CD4-positive, alpha-beta T cell treated with Interleukin-6 at 100 ng/mL for 8 hours (primary cell): ENCODE measurements at regions not wholly inside any gene's neighbourhood (a gene's known extent, or its start where the extent isn't known, plus 50 kb on each side); places are given as distances from the start of the nearest gene placed in this dataset.
"Not testable (repeated sequence)": the region's sequence is repeated elsewhere in the genome, so short reads cannot be mapped to it uniquely, and the experiment has no call there.

Experiments
- DNase-seq: peaks from one replicate; pipeline ENCODE4 v3.0.0-alpha.2; 2020; ENCODE audit warnings: mixed read lengths, low spot score

DNA sequence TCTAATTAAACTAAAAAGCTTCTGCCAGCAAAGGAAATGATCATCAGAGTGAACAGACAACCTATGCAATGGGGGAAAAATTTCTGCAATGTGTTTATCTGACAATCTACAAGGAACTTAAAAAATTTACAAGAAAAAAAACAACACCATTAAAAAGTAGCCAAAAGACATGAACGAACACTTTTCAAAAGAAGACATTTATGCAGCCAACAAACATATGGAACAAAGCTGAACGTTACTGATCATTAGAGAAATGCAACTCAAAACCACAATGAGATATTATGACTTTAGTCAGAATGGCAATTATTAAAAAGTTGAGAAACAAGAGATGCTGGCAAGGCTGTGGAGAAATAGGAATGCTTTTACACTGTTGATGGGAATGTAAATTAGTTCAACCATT is 530.4 kb upstream of the DAB2 start:
- DNase-seq: no peak

DNA sequence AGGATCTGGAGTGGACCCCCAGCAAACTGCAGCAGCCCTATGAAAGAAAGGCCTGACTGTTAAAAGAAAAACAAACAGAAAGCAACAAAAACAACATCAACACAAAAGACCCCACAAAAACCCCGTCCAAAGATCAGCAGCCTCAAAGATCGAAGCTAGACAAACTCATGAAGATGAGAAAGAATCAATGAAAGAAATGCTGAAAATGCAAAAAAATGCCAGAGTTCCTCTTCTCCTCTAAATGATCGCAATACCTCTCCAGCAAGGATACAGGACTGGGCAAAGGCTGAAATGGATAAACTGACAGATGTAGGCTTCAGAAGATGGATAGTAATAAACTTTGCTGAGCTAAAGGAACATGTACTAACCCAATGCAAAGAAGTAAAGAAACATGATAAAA is 526.3 kb upstream of the DAB2 start:
- DNase-seq: no peak

DNA sequence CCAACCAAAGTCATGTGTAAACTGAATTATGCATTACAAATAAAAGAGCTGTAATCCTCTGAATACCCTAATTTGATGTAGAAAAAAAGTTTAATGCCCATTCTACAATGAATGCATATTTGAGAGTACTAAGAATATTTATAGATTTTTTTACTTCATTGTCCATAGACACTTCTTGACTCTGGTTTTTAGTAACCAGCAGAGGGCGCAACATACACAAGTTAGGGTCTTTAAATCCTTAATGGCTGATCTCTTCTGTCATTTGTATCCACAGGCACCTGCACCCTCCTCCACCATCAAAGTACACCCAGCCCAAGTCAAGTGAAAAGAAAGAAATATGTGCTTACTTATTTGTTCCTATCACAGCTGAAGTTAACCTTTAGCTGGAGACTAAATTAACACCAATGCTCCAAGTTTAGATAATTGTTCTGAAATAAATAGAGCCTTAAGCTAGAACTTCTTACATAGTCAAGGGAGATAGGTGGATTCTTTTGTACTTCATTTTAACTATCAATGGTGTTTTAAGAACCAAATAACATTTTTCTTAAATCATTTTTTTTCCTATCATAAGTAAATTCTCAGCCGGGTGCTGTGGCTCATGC is 524.2 kb upstream of the DAB2 start:
- peak; percentile 72 for DNase-seq

DNA sequence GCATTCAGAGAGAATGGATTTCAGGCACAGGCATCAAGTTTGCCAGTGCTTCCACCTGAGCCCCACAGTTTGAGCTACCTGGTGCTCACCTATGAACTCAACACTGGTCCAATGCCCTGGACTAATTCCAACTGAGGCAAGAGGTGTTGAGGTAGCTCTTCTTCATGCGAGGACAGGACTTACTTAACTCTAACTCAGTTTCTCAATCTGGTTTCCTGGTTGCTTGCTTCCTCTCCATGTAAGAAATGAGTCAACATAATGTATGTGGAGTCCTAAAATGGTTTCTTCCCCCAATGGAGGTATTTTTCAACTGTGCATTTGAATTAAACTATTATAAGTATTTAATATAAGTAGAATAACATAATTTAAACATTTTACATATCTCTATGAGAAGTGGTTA is 523.6 kb upstream of the DAB2 start:
- DNase-seq: no peak

DNA sequence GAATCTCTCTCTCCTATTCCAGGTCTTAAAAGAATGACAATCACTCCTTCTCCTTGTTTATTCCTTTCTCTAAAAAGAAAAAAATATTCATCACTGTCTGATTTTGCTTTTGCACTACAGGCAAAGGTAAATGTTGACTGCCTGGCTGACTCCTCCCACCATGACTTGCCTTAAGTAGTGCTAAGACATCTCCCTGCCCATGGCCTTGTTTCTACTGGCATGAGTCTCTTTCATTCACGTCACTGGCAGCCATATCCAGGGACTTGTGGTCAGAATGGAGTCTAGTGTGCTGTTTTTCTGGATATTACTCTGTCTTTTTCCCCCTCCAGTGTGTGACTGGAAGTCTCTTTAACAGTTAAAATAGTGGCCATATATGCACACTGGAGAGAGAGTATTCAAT is 522.9 kb upstream of the DAB2 start:
- DNase-seq: no peak

DNA sequence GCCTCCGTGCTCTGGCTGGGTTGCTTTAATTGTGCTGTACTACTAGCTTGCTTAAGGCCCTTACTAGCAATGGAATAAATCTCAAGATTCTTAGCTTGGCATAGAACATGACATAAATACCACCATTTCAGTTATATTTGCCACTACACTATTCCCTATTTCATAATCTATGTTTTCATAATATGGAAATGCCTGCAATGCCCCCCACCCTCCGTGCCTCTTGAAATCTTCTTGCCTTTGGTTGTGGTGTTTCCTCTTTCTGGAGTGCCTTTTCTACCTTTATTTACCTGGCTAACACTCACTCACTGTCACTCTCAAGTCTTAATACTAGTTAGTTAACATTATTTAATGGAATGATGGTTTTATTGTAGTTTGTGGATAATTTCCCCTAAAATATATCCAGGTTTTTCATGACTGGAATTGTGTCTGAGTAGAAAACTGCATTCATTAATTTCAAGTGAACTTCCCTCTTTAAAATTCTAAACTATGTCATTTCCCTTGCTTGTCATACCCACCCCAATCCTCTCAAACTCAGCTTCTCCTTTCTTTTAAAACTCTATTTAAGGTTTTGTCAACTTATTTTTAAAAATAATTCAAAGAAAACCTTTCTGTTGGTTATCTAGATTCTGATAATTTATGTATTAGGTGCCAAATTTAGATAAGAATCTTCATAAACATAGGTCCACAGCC is 521.7 kb upstream of the DAB2 start:
- no peak for DNase-seq

DNA sequence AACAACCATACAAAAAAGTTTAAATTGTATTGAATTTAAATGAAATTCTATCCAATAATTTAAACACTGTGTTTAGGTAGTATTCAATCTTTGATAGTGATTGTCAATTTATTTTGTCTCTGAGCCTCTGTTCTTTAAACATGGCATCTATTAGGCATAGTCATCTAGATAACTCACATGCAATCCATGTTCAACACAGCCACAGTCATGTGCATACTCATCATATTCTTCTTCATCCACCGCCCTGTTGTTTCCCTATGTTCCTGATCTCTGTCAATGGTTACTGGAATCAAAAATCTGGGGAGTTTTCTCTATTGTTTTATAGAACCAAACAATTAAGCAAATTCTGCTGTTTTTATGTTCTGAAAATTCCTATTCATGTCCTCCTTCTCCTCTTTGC is 521.1 kb upstream of the DAB2 start:
- DNase-seq: no peak

DNA sequence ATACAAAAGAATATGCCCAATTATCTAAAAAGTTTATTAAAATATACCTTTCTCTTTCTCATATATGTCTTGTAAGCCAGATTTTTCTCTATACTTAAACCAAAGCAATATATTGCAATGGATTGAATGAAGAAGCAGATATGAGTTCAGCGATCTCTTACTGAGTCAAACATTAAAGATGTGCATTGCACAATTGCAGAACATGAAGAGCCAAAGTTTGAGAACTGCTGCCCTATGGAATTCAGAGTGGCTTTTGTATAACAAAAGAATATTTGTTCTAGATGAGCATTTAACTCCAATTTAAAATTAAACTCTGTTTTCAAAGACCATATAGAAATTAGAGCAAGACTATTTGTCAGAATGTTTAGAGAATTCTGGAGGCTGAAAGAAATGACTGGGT is 519.0 kb upstream of the DAB2 start:
- no peak for DNase-seq

DNA sequence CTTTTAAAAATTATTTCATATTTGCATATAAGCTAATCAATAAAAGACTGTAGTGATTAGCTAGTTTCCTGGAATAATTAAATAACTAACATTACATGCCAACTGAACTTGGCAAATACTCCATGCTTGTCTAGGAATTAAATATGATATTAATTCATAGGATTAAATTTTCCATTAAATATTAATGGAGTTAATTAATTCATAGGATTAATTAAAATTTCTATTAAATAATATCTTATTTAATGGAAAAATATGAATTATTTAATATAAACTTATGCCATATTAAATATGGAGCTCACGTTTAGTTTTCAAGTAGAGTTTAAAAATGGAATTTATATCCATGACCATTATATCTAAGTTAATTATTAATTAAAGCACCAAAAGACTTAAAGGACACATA is 517.8 kb upstream of the DAB2 start:
- no peak for DNase-seq

DNA sequence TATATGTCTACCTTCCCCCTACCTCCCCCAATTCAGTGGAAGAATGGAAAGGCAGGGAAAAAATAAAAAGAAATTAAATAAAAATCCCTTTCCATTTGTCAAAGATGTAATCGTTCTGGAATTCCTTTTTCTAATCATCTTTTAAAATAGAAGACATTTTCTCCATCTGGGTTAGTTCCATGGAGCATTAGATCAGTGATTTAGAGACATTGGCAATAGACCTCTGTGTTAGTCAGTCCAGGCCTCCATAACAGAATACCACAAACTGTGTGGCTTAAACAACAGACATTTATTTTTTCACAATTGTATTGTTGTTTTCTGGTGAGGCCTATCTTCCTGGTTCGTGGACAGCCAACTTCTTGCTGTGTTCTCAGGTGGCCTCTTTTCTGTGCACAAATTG is 516.6 kb upstream of the DAB2 start:
- no peak for DNase-seq

DNA sequence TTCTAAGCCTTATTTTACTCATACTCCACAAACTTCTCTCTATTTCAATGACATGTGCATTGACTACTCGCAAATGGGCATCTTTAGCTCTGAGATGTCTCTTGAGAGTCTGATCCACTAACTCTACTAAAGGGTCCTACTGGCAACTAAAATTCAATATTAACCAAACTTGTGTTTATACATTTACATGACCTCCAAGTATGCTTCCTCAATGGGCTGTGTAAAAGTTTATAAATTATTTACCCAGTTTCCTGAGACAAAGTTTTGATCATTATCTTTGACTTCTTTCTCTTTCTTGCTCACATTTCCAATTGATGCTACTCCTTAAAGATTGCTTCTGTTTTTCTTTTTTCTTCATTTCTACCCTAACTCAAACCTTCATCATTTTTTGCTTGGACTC is 510.1 kb upstream of the DAB2 start:
- no peak for DNase-seq

DNA sequence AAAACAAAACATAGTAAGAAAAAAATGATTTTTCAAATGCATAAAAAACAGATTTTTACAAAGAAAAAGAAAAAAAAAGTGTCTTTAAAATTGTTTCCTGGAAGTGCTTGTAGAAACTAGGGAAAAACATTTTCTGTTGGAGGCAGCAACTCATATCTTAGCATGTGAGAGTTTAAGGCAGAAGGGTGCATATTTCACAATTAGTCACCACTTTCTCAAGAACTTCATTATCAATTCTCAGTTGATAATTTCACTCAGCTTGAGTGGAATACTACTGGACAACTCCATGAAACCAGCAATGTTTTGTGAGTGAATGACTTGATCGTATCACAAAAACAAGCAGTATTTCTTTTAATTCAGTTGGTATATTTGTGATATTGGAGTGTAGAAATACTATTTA is 508.3 kb upstream of the DAB2 start:
- DNase-seq: no peak

DNA sequence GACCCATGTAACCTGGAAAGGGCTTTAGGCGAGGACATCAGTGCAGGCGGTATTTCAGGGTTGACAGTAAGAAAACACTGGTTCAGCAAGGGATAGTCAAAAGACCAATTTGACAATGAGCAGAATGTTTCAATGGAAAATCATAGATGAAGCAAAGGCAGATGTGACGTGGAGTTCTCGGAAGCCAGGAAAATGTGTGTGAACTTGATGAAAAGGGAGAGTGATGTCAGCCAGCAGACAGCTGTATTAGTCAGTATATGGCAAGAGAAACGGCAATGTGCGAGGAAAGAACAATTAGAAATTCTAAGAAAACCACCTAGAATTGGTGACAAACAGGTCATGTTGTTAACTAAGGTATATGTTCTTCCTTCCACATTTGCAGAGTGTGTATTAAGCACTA is 503.9 kb upstream of the DAB2 start:
- DNase-seq: no peak

DNA sequence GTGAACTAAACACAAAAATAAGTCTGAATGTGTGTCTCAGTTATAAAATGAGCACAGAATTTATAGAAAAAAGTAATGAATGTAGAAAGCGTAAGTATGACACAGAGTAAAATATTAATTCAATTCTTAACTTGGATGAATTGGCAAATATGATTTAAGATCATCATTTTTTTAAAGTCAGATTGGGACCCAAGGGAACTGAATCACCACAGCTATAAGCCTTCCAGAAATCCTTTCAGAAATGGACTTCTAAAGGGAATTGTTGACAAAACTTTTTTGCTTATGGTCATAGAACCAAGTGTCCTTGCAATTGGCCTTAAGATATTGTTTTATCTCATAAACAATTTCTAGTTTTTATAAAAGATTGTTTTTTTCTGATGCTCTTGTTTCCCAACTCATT is 495.1 kb upstream of the DAB2 start:
- DNase-seq: no peak

DNA sequence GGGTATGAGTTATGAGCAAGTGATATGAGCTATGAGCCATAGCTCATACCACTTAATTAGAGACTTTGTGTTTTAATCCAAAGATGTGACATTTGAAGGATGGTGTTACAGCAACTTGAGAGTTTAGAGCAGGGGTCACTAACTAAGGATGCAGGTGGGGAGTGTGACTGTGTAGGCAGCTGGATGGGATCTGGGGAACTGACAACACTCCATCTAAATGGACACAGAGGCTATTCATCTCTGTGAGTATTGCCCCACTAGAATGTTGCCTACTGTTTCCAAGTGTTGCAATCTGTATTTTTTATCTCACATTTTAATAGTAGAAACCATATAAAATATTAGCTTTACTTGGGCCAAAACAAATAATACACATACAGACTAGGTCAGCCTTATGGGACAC is 488.1 kb upstream of the DAB2 start:
- no peak for DNase-seq

DNA sequence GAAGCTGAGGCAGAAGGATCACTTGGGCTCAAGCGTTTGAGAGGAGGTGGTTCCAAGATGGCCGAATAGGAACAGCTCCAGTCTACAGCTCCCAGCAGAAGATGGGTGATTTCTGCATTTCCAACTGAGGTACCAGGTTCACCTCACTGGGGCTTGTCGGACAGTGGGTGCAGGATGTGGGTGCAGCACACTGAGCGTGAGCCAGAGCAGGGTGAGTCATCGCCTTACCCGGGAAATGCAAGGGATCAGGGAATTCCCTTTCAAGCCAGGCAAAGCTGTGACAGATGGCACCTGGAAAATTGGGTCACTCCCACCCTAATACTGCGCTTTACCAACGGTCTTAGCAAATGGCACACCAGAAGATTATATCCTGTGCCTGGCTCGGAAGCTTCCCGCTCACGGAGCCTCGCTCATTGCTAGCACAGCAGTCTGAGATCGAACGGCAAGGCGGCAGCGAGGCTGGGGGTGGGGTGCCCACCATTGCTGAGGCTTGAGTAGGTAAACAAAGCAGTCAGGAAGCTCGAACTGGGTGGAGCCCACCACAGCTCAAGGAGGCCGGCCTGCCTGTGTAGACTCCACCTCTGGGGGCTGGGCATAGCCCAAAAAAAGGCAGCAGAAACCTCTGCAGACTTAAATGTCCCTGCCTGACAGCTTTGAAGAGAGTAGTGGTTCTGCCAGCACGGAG is 482.6 kb upstream of the DAB2 start:
- DNase-seq: not testable (repeated sequence)

DNA sequence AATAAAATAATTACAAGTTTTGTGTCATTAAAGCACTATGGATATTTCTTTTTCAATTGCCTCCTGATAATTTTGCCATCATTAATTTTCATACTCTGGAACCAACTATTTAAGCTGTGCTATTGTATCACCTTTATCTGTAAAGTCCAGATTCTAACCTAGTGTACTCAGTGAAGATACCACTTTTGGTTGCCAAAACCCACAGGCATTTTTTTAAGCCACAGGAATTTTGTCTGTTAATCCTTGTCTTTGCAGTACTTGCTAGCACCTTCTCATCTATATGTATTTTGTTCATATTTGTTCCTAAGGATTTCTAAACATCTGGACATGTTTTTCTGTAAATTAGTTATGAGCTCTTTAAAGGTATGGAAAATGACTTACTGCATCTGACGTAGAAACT is 481.4 kb upstream of the DAB2 start:
- DNase-seq: no peak

DNA sequence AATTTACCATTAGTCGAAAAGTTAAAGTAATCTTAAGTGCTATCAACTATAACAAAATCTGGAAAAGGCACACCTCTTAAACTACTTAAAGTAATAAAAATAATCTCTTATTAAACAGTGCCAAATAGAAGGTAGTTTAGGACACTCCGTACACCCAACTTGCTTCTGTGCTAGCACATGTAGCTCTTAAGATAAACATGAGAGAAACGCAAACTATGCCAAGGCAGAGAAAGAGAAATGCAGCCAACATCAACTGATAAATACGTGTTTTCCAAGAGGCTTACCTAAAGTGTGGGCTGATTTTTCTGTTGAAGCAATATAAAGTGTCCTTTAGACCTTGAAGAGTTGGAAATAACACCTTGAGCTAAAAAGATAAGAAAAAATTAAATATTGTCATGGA is 480.6 kb upstream of the DAB2 start:
- no peak for DNase-seq

DNA sequence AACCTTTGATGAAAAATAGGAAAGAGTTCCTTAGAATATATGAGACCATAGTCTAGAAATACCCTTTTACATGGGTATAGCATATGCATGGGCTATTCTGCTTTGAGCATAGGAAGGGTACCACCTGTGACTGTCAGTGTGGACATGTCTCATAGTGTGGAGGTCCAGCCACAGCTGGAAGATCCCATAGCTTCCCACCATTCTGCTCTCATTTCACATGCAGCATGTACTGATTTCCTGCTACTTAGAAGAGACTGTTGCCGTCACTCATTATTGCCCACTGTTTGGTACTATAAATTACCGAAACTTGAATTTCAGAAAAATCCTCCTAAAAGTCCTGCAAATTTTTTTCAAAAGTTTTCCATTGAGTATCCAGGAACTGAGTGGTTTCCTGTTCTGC is 477.8 kb upstream of the DAB2 start:
- no peak for DNase-seq

DNA sequence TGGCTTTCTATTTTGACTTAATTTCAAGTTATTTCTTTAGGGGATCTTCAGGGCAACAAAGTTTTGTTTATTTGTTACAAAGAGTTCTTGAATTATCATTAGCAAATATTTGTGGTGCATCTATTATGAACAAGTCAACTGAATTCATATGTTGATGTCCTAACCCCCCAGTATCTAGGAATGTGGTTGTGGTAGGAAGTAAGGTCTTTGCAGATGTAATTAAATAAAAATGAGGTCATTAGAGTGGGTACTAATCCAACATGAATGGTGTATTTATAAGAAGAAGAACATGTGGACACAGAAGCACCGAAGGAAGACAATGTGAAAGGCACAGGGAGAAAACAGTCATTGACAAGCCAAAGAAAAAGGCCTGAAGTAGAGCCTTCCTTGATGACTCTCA is 474.0 kb upstream of the DAB2 start:
- DNase-seq: no peak

DNA sequence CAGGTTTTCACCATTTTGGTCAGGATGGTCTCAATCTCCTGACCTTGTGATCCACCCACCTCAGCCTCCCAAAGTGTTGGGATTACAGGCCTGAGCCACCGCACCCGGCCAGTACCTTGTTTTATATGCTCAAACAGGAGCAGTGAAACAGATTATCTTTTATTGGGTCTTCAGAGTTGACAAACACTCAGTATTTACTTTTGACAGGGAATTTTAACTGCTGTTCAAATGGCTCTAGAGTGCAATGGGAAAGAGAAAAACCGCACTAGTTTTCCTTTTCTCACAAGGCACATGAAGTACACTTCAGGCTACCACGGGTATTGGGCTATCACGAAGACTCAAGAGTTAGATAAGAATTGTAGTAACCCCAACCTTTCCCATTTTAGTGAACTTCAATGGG is 471.9 kb upstream of the DAB2 start:
- no peak for DNase-seq

DNA sequence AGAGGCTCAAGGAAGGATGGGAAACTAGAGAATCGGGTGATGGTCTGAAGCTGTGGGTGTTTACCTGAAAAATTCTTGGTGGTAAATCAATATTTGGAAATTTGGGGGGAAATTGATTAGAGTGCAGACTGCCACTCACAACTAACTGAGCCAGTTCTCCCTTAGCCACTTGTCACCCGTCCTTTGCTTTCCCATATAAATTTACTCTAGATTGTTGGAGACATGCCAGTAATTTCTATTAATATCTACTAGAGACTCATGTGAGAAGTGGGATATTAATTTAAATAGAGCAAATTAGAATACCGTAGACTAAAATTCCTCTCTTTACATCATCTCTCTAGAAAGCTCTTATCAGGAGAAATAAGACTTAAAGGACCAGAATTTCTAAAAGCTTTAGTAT is 471.3 kb upstream of the DAB2 start:
- DNase-seq: no peak

DNA sequence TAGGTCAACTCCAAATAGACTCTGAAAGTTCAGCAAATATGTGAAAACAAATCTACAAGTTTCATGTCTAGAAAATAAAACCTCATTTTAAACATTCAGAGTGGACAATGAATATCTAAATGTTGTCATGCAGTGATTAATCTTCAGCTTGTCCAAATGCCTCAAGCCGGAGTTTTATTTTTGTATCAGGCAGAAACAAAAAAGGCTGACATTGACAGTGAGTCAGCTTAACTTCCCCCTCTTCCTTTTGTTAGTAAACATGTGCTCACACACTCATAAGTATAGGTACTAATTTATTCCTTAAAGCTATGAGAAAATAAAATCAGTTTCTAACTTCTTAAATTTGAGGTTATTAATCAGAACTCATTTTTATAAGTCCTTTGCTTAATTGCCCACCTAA is 467.9 kb upstream of the DAB2 start:
- no peak for DNase-seq

DNA sequence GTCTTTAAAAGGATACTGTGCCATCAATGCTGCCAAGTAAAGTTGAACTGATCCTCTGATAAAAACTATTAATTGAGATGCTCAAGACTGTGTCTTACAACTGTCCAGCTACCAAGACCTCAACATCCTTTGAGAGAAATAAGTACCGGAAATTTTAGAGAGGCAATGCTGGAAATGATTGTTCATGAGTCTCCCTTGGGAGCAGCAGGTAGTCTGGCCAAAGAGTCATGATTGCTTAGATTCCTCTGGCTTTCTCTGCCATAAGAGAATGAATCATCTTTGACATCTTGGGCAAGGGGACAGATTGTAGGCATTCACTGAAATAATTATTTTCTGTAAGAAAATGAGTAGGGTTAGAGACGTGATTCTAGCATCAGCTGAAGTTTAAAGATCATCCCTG is 466.6 kb upstream of the DAB2 start:
- no peak for DNase-seq
